ENCODE measurements at regions not wholly inside any gene's neighbourhood (a gene's known extent, or its start where the extent isn't known, plus 50 kb on each side); places are given as distances from the start of the nearest gene placed in this dataset.

DNA sequence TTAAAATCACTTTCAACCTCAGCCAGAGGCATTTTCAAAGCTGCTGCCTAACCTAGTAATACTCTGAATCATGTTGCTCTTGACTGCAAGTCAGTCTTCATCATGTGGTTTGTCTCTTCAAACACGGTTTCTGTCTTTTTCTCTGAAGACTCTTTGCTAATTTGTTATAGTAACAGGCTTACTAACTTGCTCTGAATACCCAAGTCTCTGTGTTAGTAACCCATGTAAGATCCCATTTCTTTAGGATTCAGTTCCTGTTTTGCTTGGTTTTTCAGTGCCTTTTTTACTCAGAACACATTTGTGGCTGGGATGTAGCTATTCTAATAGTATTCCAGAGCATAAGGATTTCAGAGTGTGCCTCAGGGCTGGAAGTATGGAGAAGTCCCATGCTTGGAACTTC, 1450.6 kb upstream of the IGFBP7 start:
- Mint-ChIP-seq H3K27me3 (no peaks in the 10 kb centered on the region), H3K27ac (no peak overlapping the region), H3K4me1 (no peaks in the 10 kb centered on the region), H3K36me3 (ENCODE audit: low read depth) (no peaks in the 10 kb centered on the region), H3K9me3 (peaks cover 12% of the 10 kb centered on the region), H3K4me3 (no peak overlapping the region)
- ATAC-seq (replicated peaks), result no peak

DNA sequence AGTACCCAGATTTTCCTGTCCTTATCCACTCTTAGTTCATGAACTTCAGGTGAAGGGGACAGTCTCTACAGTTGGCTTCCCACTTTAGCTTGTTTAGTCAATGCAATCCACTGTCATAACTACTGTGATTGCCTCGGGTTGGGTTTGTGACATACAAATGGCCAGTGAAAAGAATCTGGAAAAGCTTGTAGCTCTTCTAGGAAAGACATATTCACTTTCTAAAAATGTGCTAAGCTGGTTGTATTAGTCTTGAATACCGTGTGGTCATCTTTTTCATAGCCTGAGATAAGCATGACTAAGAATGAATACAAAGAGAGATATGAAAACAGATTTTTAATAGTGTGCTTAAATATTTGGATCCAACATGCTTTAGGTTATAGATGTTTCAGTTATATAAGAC, 1443.5 kb upstream of the IGFBP7 start:
- H3K27me3 Mint-ChIP-seq, result no peaks in the 10 kb centered on the region
- no peaks in the 10 kb centered on the region for H3K36me3 Mint-ChIP-seq (ENCODE audit: low read depth)
- H3K4me1 Mint-ChIP-seq, result no peaks in the 10 kb centered on the region

DNA sequence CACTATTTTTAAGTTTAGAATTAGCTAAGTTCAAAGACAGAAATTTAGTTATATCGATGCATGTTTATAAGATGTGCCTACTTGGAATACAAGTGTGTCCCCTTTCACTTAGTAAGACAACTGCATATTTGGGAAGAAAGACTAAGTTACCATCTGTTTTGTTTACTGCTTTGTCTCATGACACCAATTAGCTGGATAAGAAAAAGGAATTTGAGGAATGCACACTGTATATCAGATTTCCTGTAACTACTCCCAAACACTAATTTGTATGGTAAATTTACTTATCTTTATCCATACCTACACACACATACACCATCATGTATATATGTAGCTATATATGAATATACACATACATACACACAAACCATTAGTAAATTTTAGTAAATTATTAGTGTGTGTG, 1442.8 kb upstream of the IGFBP7 start:
- Mint-ChIP-seq H3K9me3 (peaks cover 7% of the 10 kb centered on the region), H3K4me3 (no peak overlapping the region), H3K4me1 (no peaks in the 10 kb centered on the region), H3K36me3 (ENCODE audit: low read depth) (no peaks in the 10 kb centered on the region), H3K27me3 (no peaks in the 10 kb centered on the region), H3K27ac (no peak overlapping the region)
- ATAC-seq (replicated peaks), result no peak

More for the DNA sequence above, 1443.5 kb upstream of the IGFBP7 start:
- Mint-ChIP-seq H3K4me3 (no peak overlapping the region), H3K27ac (no peak overlapping the region), H3K9me3 (peaks cover 7% of the 10 kb centered on the region)
- no peak for ATAC-seq (replicated peaks)

DNA sequence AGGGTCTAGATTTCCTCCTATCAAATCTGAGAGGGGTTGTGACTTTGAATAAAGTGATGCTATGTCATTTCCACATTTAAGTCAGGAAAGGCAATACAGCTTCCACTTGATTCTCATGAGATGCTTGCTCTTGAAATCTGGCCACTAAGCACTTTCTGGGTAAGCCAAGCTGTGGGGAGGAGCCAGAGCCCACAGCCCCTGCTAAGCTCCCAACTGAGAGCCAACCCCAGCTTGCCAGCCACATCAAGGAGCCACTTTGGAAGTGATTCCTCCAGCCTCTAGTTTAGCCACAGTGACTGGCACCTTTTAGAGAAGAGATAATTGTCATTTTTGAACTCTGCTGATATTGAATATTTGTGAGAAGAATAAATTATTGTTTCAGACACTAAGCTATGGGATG, 1441.5 kb upstream of the IGFBP7 start:
- ATAC-seq (replicated peaks), result no peak
- Mint-ChIP-seq H3K27me3 (no peaks in the 10 kb centered on the region), H3K4me1 (no peaks in the 10 kb centered on the region), H3K36me3 (ENCODE audit: low read depth) (no peaks in the 10 kb centered on the region), H3K9me3 (peaks cover 7% of the 10 kb centered on the region), H3K27ac (no peak overlapping the region), H3K4me3 (no peak overlapping the region)

DNA sequence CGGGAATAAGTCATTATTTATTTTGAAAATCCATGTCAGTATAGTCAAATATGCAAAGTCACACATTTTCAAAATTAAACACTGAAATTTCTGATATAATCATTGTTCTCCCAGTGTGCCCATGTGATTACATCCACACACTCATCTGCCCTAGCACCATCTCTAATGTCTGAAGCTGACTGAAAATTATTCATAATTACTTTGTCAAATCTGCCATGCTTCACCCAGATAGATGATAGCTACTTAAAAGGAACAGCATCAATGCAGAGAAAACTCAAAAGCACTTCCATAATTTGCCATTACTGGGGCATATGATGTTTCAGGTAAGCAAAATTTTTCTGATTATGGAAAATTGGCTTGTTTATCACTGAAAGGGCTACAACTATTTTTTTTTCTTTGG, 1433.3 kb upstream of the IGFBP7 start:
- no peaks in the 10 kb centered on the region for H3K4me1 Mint-ChIP-seq
- no peak for ATAC-seq (replicated peaks)
- no peak overlapping the region for H3K27ac Mint-ChIP-seq
- H3K27me3 Mint-ChIP-seq, result no peaks in the 10 kb centered on the region
- no peak overlapping the region for H3K4me3 Mint-ChIP-seq
- H3K36me3 Mint-ChIP-seq (ENCODE audit: low read depth), result no peaks in the 10 kb centered on the region
- H3K9me3 Mint-ChIP-seq, result peaks cover 20% of the 10 kb centered on the region

DNA sequence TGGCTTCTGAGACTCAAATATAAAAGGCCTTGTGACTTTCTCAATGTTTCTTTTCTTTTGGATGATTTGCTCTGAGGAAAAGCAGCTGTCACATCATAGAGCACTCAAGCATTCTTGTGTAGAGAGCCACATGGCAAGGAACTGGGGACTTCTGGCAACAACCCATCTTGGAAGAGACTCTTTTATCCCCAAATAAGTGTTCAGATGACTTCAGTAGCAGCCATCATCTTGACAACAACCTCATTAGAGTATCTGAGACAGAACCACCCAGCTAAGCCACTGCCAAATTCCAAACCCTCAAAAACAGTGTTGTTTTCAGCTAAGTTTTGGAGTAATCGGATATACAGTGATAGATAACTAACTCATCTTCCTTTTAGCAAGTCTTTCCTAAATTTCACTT, 1431.7 kb upstream of the IGFBP7 start:
- no peaks in the 10 kb centered on the region for H3K36me3 Mint-ChIP-seq (ENCODE audit: low read depth)
- H3K4me3 Mint-ChIP-seq, result no peak overlapping the region
- peaks cover 22% of the 10 kb centered on the region for H3K9me3 Mint-ChIP-seq
- no peak overlapping the region for H3K27ac Mint-ChIP-seq
- H3K4me1 Mint-ChIP-seq, result no peaks in the 10 kb centered on the region
- H3K27me3 Mint-ChIP-seq, result no peaks in the 10 kb centered on the region
- ATAC-seq (replicated peaks), result no peak

DNA sequence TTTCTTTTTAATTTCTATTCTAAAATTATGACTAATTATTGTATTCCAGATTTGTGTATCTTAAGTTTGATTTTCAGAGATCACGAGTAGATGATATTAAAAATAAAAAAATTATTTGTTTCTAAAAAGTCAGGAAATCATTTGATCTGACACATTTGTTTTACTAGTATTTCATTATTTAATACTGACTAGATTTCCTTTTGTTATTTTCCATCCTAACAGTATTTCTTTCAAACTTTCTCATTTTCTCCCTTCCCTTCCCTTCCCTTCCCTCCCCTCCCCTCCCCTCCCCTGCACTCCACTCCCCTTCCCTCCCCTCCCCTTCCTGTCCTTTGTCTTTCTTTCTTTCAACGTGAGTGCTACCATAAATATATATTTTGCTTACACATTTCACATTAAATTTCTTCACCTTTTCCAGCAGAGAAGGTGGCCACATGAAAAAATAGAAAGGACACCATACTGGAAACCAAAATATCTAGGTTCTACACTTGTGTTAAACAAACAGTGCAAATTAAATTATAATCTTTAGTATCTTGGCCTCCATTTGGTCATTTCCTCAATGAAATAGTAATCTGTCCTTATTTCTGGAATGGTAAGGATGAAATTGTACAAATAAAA, 1412.7 kb upstream of the IGFBP7 start:
- no peaks in the 10 kb centered on the region for H3K4me1 Mint-ChIP-seq
- H3K9me3 Mint-ChIP-seq, result peaks cover 11% of the 10 kb centered on the region
- H3K27me3 Mint-ChIP-seq, result no peaks in the 10 kb centered on the region
- H3K36me3 Mint-ChIP-seq (ENCODE audit: low read depth), result no peaks in the 10 kb centered on the region
- H3K27ac Mint-ChIP-seq, result no peak overlapping the region
- ATAC-seq (replicated peaks), result no peak
- H3K4me3 Mint-ChIP-seq, result no peak overlapping the region

DNA sequence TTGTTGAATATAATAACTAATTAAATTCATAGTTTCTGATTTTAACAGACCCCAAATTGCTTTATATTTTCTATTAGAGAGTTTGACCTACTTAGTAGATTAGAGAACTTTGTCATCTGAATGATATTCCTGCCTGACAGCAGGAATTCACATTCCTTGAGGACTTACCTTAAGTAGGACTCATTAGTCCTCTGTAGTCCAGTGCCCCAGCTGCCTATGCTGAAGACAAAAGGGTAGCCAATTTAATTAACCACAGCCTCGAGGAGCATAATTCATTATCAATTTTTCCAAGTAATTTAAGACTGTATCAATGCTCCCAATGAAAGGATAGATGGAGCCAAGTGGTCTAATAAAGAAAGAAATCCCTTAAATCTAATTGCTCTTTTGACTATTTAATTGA, 1405.0 kb upstream of the IGFBP7 start:
- Mint-ChIP-seq H3K36me3 (ENCODE audit: low read depth) (no peaks in the 10 kb centered on the region), H3K27me3 (no peaks in the 10 kb centered on the region), H3K4me3 (no peak overlapping the region), H3K27ac (no peak overlapping the region), H3K4me1 (no peaks in the 10 kb centered on the region), H3K9me3 (peaks cover 6% of the 10 kb centered on the region)
- no peak for ATAC-seq (replicated peaks)

DNA sequence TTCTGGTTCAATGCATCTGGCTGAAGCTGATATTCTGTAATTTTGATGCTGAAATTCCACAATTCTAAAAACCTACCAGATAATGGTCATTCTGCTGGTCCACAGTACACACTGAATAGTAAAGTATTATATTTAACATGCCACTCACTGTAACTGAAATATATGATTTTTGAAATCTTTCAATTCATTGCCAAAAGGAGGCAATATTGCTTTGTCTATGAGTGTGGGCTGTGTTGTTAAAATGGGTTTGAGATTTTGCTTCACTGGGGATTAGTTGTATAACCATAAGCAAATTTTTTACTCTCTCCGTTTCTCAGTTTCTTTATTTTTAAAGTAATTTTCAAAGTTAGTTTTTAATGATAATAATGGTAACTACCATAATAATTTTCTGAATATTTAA, 1404.1 kb upstream of the IGFBP7 start:
- Mint-ChIP-seq H3K27ac (no peak overlapping the region), H3K4me3 (no peak overlapping the region), H3K9me3 (peaks cover under 1% of the 10 kb centered on the region), H3K36me3 (ENCODE audit: low read depth) (no peaks in the 10 kb centered on the region), H3K4me1 (no peaks in the 10 kb centered on the region), H3K27me3 (no peaks in the 10 kb centered on the region)
- no peak for ATAC-seq (replicated peaks)

DNA sequence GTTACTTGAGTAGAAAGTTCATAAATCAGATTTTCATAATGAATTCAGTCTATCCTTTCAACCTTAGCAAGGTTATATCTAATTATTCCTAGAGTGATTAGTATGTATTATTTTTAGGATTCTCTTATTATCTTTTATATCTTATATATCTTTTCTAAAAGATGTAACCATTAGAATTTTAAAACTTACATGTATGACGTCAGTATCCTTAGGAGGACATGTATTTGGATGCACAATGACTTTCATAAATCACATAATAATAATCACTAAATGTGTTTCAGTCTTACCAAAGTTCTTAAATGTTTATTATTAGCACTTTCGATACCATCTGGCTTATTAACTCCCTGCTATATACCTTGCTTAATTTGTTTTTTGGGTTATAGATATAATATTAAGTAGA, 1400.5 kb upstream of the IGFBP7 start:
- no peak for ATAC-seq (replicated peaks)
- Mint-ChIP-seq H3K27me3 (no peaks in the 10 kb centered on the region), H3K27ac (no peak overlapping the region), H3K4me1 (no peaks in the 10 kb centered on the region), H3K36me3 (ENCODE audit: low read depth) (no peaks in the 10 kb centered on the region), H3K4me3 (no peak overlapping the region), H3K9me3 (no peaks in the 10 kb centered on the region)

DNA sequence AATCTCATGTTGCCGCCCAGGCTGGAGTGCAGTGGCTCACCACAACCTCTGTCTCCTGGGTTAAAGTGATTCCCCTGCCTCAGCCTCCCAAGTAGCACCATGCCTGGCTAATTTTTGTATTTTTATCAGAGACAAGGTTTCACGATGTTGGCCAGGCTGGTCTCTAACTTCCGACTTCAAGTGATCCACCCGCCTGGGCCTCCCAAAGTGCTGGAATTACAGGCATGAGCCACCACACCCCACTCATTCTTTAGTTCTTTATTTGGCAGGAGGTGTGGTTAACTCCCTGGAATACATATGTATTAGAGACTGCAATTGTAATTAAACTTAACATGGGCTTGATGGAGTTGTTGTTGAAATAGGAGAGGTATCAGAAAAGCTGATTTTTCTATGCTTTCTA, 1396.9 kb upstream of the IGFBP7 start:
- Mint-ChIP-seq H3K27ac (no peak overlapping the region), H3K36me3 (ENCODE audit: low read depth) (no peaks in the 10 kb centered on the region), H3K4me1 (no peaks in the 10 kb centered on the region), H3K9me3 (no peaks in the 10 kb centered on the region), H3K27me3 (no peaks in the 10 kb centered on the region), H3K4me3 (no peak overlapping the region)
- no peak for ATAC-seq (replicated peaks)

DNA sequence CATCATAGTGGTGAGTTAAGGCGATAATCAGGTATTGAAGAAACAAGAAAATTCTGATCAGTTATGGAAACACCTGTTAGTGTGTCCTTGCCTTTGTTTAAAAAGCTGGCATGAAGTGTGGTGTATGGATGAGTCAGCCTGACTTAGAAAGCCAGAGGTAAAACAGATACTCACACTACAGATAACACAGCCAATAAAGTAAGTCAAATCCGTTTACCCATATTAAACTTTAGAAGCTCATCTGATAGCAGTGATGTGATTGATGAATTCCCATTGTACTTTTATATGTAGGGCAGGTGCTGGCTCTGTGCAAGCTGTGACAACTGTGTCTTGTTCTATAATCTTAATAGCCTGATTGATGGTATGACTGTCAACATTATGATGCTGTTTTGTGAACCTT, 1392.7 kb upstream of the IGFBP7 start:
- H3K9me3 Mint-ChIP-seq, result no peaks in the 10 kb centered on the region
- H3K4me3 Mint-ChIP-seq, result no peak overlapping the region
- H3K27me3 Mint-ChIP-seq, result no peaks in the 10 kb centered on the region
- H3K36me3 Mint-ChIP-seq (ENCODE audit: low read depth), result no peaks in the 10 kb centered on the region
- no peaks in the 10 kb centered on the region for H3K4me1 Mint-ChIP-seq
- H3K27ac Mint-ChIP-seq, result no peak overlapping the region
- no peak for ATAC-seq (replicated peaks)

DNA sequence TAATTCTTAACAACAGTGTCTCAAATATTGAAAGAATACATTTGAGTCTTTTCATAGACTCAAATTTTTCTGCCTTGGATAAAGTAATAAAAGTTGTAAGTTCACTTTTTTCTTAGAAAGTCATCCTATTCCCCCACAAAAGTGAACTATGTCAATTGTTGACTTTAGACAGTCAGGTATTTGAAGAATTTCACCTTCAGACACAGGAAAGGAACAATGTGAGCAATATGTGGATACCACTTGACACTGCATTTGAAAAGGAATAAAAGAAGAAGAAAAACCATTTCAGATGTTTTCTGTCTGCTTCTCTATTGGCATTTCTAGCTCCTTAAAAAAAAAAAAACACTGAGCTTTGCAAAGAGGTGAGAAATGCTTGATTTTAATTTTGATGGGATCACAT, 1389.0 kb upstream of the IGFBP7 start:
- no peak overlapping the region for H3K27ac Mint-ChIP-seq
- H3K4me3 Mint-ChIP-seq, result no peak overlapping the region
- no peaks in the 10 kb centered on the region for H3K27me3 Mint-ChIP-seq
- H3K4me1 Mint-ChIP-seq, result no peaks in the 10 kb centered on the region
- no peaks in the 10 kb centered on the region for H3K36me3 Mint-ChIP-seq (ENCODE audit: low read depth)
- no peak for ATAC-seq (replicated peaks)
- peaks cover 8% of the 10 kb centered on the region for H3K9me3 Mint-ChIP-seq

DNA sequence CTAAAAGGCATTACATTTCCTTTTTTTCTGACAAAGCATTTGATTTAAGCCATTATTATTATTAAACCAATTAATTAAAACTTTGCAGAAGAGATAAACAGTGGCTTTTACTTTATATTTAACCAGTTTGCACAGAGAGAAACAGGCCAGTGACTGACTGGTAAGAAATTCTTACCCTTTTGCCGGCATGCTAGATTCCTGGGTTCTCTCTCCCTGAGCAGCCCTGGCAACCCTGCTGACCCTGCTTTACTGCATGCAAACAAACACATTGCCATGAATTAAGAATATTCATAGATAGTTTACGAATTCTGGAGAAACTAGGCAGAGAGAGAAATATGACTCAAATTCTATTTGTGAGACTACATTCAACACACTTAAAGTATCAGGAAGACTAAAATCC, 1381.4 kb upstream of the IGFBP7 start:
- no peaks in the 10 kb centered on the region for H3K27me3 Mint-ChIP-seq
- H3K27ac Mint-ChIP-seq, result no peak overlapping the region
- no peak for ATAC-seq (replicated peaks)
- no peaks in the 10 kb centered on the region for H3K4me1 Mint-ChIP-seq
- no peak overlapping the region for H3K4me3 Mint-ChIP-seq
- peaks cover 12% of the 10 kb centered on the region for H3K9me3 Mint-ChIP-seq
- H3K36me3 Mint-ChIP-seq (ENCODE audit: low read depth), result no peaks in the 10 kb centered on the region

DNA sequence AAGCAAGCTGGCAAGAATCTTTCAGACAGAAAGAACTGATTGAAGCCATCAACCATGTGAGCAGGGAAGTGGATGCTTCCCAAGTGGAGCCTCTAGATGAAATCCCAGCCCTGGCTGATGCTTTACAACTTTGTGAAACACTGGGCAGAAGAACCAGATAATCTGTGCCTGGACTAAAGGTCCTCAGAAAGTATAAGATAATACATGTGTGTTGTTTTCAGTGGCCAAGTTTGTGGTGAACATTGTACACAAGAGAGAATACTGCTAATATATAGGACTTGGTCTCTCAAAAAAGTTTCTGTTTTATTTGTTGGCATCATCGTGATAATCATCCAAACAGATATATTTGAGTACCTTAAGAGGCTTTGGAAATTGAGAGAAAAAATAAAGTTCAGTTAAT, 1367.8 kb upstream of the IGFBP7 start:
- H3K36me3 Mint-ChIP-seq (ENCODE audit: low read depth), result no peaks in the 10 kb centered on the region
- no peak overlapping the region for H3K4me3 Mint-ChIP-seq
- H3K27ac Mint-ChIP-seq, result no peak overlapping the region
- no peak for ATAC-seq (replicated peaks)
- no peaks in the 10 kb centered on the region for H3K4me1 Mint-ChIP-seq
- H3K27me3 Mint-ChIP-seq, result no peaks in the 10 kb centered on the region
- H3K9me3 Mint-ChIP-seq, result peaks cover 5% of the 10 kb centered on the region

DNA sequence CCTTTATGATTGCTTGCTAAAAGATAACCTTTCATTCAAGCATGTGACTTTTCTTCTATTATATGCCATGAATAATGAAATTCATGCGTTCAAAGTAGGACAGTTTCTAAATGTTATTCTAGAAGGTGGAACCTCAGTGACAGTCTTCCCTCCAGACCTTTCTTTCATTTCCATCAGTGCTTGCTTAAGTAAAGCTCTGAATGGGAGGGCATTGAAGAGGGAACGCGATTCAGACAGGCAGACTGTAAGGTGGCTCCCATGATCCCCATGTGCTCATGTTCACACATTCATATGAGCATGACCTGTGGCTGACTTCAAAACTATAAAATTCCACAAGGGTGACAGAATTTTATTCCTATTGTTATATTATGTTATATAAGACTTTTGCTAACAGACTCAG, 1367.3 kb upstream of the IGFBP7 start:
- no peak for ATAC-seq (replicated peaks)
- no peaks in the 10 kb centered on the region for H3K27me3 Mint-ChIP-seq
- H3K4me1 Mint-ChIP-seq, result no peaks in the 10 kb centered on the region
- no peak overlapping the region for H3K4me3 Mint-ChIP-seq
- H3K27ac Mint-ChIP-seq, result no peak overlapping the region
- H3K9me3 Mint-ChIP-seq, result peaks cover 5% of the 10 kb centered on the region
- H3K36me3 Mint-ChIP-seq (ENCODE audit: low read depth), result no peaks in the 10 kb centered on the region

All from activated T-helper 17 cell treated with anti-CD3 and anti-CD28 coated beads, Interleukin-2, amount 50 U/mL, for 72 hours (primary cell).